Stimulated activated CD4-positive, alpha-beta T cell treated with anti-CD3 and anti-CD28 coated beads, Interleukin-4, amount 100 ng/mL, for 24 hours (primary cell): ENCODE measurements at regions not wholly inside any gene's neighbourhood (a gene's known extent, or its start where the extent isn't known, plus 50 kb on each side); places are given as distances from the start of the nearest gene placed in this dataset.
A peak's percentile ranks its signal among the peaks of the same experiment; 100 is the strongest.

Experiments
- DNase-seq: peaks from one replicate; pipeline ENCODE4 v3.0.0-alpha.2; 2020

DNA sequence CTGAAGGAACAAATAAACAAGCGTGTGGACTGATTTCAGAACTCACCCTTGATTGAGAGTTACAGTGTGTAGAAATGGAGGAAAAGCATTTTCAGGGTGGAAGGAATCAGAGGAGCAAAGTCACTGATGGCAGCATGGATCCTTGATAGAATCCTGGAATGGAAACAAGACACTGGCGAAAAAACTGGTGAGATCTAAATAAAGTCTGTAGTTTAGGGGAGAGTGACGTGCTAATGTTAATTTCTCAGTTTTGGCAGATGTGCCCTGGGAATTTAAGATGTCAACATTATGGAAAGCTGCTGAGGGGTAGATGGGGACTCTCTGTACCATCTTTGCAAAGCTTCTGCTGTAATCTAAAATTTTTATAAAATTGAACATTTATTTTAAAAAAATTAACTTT lies 378.0 kb downstream of the UQCRFS1 start:
- DNase-seq: no peak

DNA sequence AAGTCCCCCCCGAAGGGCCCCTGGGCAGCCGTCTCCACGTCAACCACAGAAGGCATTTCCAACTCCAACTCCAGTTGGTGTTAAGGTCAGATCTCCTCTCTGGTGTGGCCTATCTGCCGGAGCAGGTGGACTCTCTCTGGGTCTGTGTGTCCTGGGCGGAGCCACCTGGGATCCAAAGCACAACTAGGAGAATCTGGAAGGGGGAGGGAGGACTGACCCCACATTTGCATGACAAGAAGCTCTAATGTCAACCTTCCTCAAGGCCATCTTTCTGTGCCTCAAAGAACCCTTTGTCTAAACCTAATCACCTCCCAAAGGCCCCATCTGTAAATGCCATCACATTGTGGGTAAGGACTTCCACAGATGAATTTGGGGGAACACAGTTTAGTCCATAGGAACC lies 381.5 kb downstream of the UQCRFS1 start:
- no peak for DNase-seq

DNA sequence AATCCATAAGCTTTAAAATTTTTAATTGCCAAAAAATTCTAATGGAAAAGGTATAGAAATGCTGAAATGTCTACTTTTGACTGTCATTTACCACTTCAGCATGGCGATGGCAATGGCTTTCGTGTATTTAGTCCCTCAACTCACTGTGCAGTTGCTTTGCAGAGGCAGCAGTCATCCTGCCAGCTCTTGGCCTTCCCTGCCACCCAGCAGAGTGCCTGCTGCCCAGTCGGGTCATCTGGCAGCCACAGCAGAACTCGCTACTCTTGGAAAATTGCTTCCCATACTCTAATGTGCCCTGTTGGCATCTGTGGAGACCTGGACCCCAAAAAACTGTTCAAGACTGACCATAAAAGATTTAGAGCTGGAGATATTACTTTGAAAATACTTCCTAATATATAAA lies 383.2 kb downstream of the UQCRFS1 start:
- DNase-seq: no peak

DNA sequence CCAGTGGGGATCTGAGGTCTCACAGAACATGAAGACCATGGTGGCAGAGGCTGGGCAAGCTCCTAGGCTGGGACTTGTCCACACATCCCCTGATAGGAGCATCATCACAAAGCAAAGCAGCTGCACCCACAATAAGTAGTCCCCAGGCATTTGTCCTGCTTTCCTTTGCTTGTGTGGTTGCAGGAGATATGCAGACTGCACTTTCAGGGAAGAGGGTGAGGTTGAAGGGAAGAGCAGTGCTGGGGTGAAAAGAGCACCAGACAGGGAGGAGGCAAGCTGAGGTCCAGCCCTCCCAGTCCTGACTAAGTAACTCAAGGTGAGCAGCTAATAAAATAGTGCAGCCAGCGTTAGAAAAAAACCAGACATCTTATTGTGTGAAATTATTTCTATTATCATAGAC lies 383.6 kb downstream of the UQCRFS1 start:
- no peak for DNase-seq

DNA sequence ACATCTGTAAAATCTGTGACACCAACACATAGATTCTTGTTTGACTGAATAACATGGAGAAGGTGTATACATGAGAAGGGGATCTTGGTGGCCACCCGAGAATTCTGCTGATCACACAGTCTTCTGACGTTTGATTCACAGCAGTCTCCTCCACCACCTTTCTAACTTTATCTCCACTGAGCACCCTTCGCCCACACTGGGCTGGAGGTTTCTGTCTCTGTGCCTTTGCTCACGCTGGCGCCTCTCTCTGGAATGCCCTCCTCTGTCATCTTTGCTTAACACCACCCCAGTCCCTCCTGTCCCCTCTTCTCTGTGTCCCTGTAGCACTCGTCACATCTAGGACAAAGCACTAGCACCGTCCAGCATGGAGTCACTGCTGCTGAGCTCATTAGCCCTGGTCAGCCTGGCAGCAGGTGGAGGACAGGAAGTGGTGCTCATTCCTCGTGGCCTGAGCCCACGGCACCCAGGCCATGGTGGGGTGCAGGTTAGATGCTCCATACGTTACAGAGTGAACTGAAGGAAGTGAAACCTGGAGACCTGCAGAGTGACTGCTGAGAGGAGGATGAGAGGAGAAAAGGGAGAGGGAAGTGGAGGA lies 384.6 kb downstream of the UQCRFS1 start:
- DNase-seq: no peak

DNA sequence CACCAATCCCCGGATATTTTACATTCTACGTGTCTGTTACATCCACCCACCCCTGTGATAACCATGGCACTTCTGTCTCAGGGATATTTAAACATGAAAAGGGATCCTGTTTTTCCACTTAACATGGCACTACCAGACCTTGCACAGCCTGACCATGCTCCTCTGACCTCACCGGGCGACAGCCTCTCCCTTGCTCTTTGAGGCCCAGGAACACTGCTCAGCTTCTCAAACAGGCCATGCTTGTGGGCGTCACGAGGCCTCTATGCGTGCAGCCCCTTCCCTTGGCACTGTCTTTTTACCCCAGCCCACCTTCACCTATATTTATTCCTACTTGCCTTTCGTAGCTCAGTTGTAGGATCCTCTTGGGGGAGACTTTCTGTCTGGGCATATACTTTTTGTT lies 385.6 kb downstream of the UQCRFS1 start:
- DNase-seq: no peak

DNA sequence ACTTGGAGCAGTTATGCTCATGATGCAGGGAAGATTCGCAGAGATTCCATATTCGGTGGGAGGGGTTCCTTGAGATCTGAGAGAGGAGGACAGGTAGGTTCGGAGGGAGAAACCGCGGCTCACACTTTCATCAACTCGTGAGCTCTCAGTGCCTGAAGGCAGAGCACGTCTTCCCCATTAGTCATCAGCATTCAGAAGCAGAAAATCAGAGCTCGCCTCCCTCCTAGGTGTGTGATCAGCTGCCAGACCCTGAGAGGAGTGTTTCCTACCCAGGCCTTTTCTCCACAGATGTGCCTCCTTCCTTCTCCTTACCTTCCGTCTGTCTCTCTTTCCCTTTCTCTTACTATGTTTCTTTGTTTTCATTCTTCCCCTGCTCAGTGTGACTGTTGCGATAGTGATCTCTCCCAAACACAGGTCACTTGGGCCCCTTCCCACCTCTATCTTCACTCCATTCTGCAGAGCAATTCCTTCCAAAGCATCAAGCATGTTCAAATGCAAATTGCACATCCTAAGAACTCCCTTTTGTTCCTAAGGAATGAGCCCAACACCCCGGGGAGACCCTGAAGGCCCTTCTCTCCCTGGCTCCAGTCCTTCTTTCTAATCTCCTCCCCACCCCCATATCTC lies 389.5 kb downstream of the UQCRFS1 start:
- no peak for DNase-seq

DNA sequence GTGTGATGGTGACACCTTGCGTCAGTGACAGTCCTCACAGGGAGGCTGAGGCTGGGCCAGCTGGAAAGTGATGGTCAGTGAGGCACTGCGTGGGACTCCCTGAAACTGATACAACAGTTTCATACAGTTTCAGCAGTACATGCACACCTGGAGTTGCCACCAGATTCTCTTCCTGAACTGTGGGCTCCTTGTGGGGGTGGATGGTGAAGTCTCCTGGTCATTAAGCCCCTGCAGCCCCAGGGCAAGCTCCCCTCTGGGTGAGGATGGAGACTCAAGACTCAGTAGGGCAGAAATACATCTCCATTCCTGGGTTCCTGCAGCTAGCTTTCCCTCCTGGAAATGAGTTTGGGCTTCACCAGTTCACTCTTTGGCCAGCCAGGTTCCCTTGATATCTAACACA lies 392.7 kb downstream of the UQCRFS1 start:
- DNase-seq: no peak

DNA sequence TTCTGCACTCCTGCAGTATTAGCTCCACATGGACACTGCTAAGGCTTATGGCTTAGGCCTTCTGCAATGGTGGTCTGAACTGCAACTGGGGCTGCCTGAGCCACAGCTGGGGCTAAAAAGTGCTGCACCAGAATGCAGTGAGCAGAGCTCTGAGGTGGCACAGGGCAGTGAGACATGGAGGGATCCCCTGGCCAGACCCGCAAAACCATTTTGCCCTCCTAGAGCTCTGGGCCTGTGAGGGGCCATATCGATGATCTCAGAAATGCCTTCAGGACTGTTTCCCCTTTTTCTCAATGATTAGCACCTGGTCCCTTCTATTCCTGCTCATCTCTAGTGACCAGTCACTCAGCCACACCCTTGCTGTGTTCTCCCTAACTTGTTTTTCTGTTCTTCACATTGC lies 397.7 kb downstream of the UQCRFS1 start:
- no peak for DNase-seq

DNA sequence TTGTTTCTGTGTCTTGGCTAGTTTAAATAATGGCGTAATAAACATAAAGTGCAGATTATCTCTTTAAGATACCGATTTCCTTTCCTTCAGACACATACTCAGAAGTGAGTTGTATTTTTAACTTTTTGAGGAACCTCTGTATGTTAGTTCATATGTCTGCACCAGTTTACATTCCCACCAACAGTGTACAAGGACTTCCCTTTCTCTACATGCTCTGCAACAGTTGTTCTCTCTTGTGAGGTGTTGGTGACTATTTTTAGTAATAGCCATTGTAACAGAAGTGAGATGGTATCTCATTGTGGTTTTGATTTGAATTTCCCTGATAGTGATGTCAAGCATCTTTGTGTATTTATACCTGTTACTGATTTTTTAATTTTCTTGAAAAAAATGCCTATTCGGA lies 418.6 kb downstream of the UQCRFS1 start:
- DNase-seq: no peak

DNA sequence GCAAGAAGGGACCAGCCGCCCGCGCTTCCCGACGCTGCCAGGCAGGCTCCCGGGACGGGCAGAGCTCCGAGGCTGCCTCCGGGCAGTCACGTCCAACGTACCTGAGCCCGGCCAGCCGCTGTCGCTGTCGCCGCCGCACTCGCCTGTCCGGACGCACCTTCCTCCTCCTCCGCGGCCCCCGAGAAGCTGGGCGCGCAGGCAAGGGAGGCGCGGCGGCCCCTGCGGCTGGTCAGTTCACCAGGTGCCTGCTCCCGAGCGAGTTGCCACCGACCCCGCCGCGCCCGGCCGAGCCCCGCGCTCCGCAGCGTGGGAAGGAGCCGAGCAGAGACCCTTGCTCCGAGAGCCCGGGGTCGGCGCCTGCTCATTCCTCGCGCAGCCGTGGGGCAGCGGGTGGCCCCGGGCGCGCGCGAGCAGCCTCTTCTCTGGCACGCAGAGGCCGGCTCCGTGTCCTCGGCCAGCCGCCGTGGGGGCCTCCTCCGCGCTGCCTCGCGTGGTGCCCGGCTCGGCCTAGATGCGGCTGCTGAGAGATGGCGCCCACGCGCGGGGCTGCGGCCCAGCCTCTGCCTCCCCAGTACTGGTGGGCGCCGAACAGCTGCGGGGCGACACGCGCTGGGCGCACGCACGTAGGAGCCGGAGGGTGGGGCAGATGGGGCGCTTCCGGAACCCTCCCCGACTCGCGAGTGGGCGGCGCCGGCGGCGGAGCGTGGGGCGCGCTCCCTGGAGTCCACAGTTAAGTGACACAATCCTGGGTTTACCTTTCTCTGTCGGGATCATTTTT lies 419.4 kb downstream of the UQCRFS1 start:
- no peak for DNase-seq

DNA sequence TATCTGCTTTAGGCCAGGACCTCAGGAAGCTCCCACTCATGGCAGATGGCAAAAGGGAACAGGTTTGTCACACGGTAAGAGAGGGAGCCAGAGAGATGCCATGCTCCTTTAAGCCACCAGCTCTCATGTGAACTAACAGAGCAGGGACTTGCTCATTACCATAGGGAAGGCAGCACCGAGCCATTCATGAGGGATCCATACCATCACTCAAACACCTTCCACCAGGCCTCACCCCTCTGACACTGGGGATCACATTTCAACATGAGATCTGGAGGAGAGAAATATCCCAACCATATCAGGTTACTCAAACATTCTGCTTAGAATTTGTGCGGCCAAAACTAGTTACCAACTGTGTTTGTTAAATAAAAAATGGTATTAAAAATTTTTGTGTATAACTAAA lies 427.0 kb downstream of the UQCRFS1 start:
- DNase-seq: no peak

DNA sequence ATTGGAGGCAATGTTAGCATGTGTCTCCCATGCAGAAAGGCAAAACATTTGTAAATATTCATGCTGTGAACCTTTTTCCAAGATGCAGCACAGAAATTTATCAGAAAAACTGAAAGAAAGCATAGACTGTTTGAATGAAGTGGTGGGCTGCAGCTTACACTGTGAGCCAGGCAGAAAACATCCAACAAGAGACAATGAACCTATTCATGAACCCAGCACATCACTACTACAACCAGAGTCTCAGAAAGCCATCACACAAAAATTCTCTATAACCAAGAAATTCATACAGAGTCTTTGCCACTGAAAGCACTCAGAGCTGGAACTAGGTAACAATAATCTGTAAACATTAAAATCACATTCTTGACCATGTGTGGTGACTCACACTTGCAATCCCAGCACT lies 448.9 kb downstream of the UQCRFS1 start:
- no peak for DNase-seq

DNA sequence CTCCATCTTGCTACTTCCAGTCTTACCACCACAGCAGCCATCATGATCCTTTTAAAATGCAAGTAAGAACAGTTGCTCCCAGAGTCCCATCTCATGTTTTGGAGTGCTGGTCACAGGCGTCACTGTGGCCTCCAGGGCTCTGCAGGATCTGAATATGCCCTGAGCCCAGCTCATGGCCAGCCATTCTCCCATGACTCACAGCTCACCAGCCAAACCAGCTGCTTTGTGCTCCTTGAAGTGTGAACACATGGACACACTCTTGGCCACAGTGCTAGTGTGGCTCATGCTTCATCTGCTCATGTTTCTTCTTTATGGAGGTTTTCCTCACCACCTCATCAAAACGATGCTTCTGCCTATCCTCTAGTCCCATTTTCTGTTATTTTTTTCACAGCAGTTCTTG lies 466.5 kb downstream of the UQCRFS1 start:
- DNase-seq: no peak

DNA sequence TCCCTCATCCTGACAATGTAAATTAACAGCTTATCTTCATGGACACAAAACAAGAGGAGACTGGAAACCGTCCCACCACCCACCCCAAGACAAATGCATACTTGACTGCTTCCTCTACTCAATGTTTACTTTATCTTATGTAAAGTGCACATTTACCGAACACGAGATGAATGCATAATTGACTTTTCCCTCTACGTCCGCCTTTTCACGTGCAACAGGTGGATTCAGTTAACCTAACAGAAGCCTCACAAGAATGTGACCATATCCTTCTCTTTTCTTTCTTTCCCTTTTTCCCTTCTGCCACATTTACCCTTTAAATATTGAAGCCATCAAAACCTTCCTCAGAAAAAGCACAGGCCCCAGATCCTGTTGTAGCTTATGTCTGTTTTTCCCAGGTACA lies 468.0 kb downstream of the UQCRFS1 start:
- DNase-seq: no peak

DNA sequence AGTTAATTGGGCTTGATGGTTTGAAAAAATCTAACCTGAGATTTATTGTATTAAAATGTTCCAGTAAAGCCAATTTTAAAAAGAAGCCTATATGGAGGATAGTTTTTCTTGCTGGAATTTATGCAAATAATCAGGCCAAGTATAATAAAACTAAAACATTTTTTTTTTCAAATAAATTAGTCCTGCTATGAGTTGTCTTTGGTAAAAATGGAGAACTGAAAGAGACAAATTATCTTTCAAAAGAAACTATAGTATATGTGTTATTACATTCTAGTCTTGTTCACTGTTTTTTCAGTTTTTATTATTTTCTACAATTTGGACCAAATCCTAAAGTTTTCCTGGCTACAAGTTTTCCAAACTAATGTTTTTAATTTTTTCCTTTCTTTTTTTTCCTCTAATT lies 468.9 kb downstream of the UQCRFS1 start:
- no peak for DNase-seq

DNA sequence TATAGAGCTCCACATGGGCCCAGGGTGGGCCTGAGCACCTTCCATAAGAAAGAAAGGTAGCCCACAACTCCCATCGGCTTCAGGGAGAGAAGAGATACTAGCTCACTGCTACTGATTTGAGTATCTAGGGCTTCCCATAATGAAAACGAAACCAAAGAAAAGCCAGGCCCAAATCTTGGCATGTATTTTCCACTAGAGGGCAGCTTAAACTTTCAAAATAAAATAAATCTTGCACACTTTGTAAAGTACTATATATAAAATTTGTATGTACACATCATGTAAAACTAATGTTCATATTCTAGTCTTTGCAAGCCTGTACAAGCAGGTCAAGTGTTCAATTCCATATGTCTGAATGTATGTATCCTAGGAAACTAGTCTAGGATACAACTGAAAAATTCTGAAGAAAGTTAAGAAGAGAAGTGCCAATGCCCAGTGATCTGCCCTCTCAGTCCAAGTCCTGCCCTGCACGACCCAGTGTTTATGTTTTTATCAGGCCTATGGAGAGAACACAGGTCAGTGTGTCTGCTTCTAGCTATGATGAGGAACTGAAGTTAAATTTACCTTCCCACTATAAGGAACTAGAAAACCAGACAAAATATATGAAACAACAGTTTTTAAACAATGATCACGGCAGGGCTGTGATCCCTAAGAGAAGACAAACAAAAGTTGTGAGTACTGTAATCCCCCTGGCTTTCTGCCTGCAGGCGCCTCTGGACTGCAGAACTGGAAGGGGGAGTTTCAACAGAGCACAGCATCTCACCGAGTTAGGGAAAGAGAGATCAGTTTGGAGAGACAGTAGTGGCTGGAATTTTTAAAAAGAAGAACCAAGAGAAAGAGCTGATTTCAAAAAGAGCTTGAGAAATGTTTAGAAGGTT lies 475.7 kb downstream of the UQCRFS1 start:
- no peak for DNase-seq

DNA sequence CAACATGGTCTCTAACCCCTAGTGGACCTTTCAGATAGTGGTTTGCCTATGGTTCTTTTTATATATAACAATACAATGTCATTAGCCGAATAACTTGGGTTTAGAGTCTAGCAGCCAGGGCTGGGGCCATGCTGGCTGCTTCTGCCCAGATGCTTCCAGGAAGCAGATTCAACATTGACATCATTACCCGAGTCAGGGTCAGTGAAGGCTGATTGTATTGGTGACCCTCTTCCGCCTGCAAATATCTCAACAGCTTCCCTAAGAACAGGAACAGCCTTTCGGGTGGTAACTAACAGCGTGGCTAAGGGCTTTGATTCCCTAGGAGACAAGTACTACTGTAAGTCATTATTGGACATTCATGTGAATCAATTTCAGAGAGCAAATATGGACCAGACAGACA lies 476.4 kb downstream of the UQCRFS1 start:
- DNase-seq: no peak

DNA sequence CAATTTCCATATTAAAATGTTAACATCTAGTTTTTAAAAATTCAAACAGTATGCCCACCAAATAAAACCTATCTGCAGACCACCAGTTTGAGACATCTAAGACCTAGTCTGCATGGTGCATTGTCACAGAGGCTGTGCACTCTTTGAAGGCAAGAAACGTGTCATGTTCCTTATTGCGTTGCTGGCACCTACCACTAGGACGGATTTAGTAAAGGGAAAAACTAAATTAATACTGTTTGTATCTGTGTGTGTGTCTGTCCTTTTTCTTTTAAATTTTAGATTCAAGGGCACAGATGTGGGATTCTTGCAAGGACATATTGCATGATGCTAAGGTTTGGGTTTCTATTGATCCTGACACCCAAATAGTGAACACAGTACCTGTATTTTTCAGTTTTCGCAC lies 481.4 kb downstream of the UQCRFS1 start:
- no peak for DNase-seq

DNA sequence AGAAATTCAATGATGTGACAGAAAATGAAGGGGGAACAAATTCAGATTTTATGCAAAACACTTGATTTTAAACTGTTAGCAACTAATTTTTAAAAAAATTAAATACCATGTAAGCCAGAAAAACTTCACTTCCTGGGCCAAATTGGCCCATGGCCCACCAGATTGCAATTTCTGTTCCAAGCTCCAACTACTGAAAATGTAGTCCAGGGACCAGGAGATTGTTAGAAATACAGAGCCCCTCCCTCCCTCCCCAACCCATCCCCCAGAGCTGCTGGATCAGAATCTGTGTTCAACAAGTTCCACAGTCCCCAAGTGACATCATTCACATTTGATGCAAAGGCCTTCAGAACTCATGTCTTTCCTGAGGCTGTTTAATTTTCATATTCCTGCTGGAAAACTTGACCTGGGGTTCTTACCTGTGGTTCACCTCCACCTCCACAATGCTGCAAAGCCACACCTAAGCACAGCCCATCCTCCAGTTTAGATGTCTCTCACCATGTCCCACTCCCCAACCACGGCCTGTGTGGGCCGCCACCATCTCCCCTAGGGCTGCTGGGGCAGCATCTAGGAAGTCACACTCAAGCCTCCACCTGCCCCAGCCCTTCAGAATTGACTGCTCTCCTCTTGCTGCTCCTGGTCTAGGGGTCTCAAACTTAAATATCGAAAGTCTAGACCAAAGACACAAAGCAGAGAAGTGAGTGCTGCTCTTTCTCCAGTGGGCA lies 482.0 kb downstream of the UQCRFS1 start:
- no peak for DNase-seq

DNA sequence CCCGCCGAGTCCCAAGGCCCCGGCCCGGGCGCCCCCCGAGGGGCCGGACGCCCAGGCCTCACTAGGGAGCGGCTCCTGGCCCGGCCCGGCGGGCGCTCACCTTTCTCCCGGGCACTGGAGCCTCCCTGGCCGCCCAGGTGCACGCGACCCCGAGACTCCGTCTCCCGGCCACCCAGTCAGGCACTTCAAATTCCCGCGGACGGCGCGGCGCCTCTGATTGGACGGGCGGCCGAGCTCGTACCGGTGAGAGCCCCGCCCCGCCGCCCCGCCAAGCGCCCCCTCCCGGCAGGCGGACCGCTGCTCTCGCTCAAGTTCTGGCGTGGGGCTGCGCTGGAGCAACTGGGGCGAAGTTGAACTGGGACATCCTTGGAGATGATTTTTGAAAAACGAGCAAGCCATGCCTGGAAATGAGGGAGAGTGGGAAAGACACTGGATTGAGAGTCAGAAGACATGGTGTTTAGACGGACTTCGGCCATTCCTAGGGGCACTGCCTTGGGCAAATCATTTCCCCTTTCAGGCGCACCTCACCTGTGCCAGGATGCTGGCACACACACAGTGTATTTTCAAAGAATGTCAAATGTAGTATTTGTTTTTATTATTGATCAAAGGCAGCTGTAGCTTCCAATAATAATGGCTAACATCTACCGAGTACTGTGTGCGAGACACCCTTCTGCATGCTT lies 485.3 kb downstream of the UQCRFS1 start:
- DNase-seq: peak; percentile 46
